ENCODE measurements at regions not wholly inside any gene's neighbourhood (a gene's known extent, or its start where the extent isn't known, plus 50 kb on each side); places are given as distances from the start of the nearest gene placed in this dataset.

GRCh38 chr7:124575176-124575575 lies 190.4 kb downstream of the GPR37 start:
- intact Hi-C loops (cut with DNase I; ENCODE audit: low total_unique reads) (no loop called here), in situ Hi-C loops (cut with MboI; ENCODE audit: low sequenced_read_pairs in 4 of 4) (no loop called here)
- Histone ChIP-seq H3K4me1 (no peaks in the 10 kb centered on the region), H3K27ac (no peak overlapping the region), H3K9me3 (no peaks in the 10 kb centered on the region), H3K27me3 (no peaks in the 10 kb centered on the region), H3K4me3 (no peak overlapping the region), H3K36me3 (no peaks in the 10 kb centered on the region)
- no peak for DNase-seq
- TF ChIP-seq CTCF (IDR thresholded peaks at IDR 0.05 in 4 of 5, conservative IDR thresholded peaks at IDR 0.05 in 1 of 5) (no peak), POLR2A (IDR thresholded peaks at IDR 0.05) (no peak)
- ATAC-seq = no peak

GRCh38 chr7:124570558-124570957 lies 195.0 kb downstream of the GPR37 start:
- no peaks in the 10 kb centered on the region for H3K9me3 ChIP-seq
- TF ChIP-seq POLR2A (IDR thresholded peaks at IDR 0.05) (no peak), CTCF (IDR thresholded peaks at IDR 0.05 in 4 of 5, conservative IDR thresholded peaks at IDR 0.05 in 1 of 5) (no peak)
- in situ Hi-C loops (cut with MboI; ENCODE audit: low sequenced_read_pairs in 4 of 4) = no loop called here
- no peak for ATAC-seq
- no peak overlapping the region for H3K4me3 ChIP-seq
- no peaks in the 10 kb centered on the region for H3K36me3 ChIP-seq
- DNase-seq = no peak
- H3K4me1 ChIP-seq = no peaks in the 10 kb centered on the region
- no peaks in the 10 kb centered on the region for H3K27me3 ChIP-seq
- intact Hi-C loops (cut with DNase I; ENCODE audit: low total_unique reads) = no loop called here
- no peak overlapping the region for H3K27ac ChIP-seq

- TF ChIP-seq CTCF (IDR thresholded peaks at IDR 0.05 in 4 of 5, conservative IDR thresholded peaks at IDR 0.05 in 1 of 5) (no peak), POLR2A (IDR thresholded peaks at IDR 0.05) (no peak)
- no peak overlapping the region for H3K27ac ChIP-seq
- DNase-seq = no peak
- intact Hi-C loops (cut with DNase I; ENCODE audit: low total_unique reads) (no loop called here), in situ Hi-C loops (cut with MboI; ENCODE audit: low sequenced_read_pairs in 4 of 4) (no loop called here)
- no peaks in the 10 kb centered on the region for H3K27me3 ChIP-seq
- H3K36me3 ChIP-seq = no peaks in the 10 kb centered on the region
- ATAC-seq = no peak
- no peaks in the 10 kb centered on the region for H3K9me3 ChIP-seq
- no peak overlapping the region for H3K4me3 ChIP-seq
- H3K4me1 ChIP-seq = no peaks in the 10 kb centered on the region
Observed at GRCh38 chr7:124566583-124566982, 199.0 kb downstream of the GPR37 start.

DNA sequence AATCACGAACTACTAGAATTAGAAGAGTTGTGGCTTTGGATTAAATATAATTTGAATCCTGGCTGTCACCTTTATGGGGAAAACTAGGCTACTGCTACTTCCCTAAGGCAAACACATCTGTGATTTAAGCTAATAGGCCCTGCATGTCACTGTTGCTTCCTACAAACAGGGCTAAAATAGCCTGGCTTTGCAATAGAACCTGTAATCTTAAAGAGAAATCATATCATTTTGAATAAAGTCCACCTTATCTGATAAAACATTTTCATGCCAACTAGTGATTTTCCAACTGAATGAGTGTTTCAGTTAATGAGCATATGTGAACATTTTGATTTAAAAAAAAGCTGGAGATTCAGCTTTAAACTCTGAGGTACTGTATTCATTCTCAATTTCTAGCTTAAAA lies 208.0 kb downstream of the GPR37 start:
- ATAC-seq (no peak), DNase-seq (no peak)
- intact Hi-C loops (cut with DNase I; ENCODE audit: low total_unique reads) = no loop called here
- in situ Hi-C loops (cut with MboI; ENCODE audit: low sequenced_read_pairs in 4 of 4) = no loop called here
- no peak overlapping the region for H3K4me3 ChIP-seq
- H3K36me3 ChIP-seq = no peaks in the 10 kb centered on the region
- no peaks in the 10 kb centered on the region for H3K27me3 ChIP-seq
- TF ChIP-seq CTCF (IDR thresholded peaks at IDR 0.05 in 4 of 5, conservative IDR thresholded peaks at IDR 0.05 in 1 of 5) (no peak), POLR2A (IDR thresholded peaks at IDR 0.05) (no peak)
- H3K27ac ChIP-seq = no peak overlapping the region
- no peaks in the 10 kb centered on the region for H3K9me3 ChIP-seq
- no peaks in the 10 kb centered on the region for H3K4me1 ChIP-seq

GRCh38 chr7:124557101-124557500 lies 208.5 kb downstream of the GPR37 start:
- no peaks in the 10 kb centered on the region for H3K4me1 ChIP-seq
- H3K36me3 ChIP-seq = no peaks in the 10 kb centered on the region
- intact Hi-C loops (cut with DNase I; ENCODE audit: low total_unique reads) (no loop called here), in situ Hi-C loops (cut with MboI; ENCODE audit: low sequenced_read_pairs in 4 of 4) (no loop called here)
- no peak overlapping the region for H3K27ac ChIP-seq
- no peak for DNase-seq
- ATAC-seq = no peak
- no peak overlapping the region for H3K4me3 ChIP-seq
- no peaks in the 10 kb centered on the region for H3K9me3 ChIP-seq
- no peak for TF ChIP-seq POLR2A (IDR thresholded peaks at IDR 0.05)
- TF ChIP-seq CTCF (IDR thresholded peaks at IDR 0.05 in 4 of 5, conservative IDR thresholded peaks at IDR 0.05 in 1 of 5) = no peak
- H3K27me3 ChIP-seq = no peaks in the 10 kb centered on the region
